ENCODE measurements at regions not wholly inside any gene's neighbourhood (a gene's known extent, or its start where the extent isn't known, plus 50 kb on each side); places are given as distances from the start of the nearest gene placed in this dataset.

DNA sequence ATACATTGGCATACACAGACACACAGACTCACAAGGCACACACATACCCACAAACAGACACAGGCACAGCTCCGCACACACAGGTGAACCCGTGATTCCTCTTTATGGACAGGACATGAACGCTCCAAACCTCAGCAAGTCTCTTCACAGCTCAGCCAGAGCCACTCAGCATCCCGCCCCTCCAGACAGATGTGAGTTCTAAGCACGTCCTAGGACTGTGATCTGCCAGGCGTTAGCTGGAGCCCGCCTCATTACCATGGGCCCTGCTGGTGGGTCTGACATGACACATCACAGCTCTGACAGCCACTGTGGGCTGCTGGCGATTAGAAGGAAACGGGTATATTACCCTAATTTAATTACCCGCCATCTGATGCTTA, 176.7 kb upstream of the PPP2R2D start:
- DNase-seq = no peak

DNA sequence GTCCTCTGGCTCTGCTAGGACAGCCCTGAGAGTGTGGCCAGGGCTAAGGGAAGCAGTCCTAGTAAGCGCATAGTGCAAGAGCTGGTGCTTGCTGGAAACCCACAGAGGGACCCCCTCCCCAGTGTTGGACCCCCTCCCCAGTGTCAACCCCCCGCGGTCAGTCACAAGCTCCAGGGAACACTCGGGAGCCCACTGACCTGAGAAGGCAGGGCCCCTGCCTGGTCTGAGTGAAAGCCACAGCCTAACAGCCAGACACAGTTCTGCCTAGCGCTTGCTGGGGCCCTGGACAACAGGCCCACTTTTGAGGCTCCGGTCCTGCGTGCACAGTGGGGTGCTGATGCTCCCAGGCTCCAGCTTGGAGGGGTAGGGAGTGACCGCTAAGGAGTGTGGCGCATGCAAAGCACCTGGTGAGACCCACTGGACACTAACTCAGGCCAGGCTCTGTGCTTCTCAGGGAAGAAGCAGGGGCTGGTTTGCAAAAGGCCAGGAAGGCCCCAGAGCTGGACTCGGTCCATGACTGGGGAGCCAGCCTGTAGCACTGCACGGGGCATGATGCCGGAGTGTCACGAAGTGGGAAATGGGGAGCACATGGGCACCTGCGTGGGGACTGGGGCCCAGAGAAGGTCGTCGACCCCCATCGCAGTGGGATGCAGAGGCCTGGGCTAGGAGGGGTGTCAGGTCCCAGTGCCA, 175.8 kb upstream of the PPP2R2D start:
- peak; percentile 15 for DNase-seq

DNA sequence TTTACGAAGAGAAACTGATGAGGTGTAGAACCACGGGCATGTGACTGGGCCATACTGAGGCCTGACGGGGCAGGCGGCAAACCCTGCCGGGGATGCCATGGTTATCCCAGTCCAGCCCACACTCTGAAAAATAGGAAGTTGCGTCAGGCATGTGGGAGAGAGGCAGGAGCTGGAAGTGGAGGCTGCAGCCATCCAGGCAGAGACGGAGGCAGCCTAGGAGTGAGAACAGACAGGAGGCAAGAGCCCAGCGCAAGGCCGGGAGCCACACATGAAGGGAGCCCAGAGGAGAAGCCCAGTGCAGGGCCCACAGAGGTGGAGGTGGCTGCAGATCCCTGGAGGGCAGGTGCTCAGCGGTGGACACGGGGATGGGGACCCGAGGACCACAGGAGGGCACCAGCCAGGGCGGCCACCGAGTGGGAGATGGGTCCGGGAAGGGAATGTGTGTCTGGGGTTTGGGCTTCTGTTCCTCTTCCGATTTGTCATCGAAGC, 175.2 kb upstream of the PPP2R2D start:
- peak; percentile 3 for DNase-seq

DNA sequence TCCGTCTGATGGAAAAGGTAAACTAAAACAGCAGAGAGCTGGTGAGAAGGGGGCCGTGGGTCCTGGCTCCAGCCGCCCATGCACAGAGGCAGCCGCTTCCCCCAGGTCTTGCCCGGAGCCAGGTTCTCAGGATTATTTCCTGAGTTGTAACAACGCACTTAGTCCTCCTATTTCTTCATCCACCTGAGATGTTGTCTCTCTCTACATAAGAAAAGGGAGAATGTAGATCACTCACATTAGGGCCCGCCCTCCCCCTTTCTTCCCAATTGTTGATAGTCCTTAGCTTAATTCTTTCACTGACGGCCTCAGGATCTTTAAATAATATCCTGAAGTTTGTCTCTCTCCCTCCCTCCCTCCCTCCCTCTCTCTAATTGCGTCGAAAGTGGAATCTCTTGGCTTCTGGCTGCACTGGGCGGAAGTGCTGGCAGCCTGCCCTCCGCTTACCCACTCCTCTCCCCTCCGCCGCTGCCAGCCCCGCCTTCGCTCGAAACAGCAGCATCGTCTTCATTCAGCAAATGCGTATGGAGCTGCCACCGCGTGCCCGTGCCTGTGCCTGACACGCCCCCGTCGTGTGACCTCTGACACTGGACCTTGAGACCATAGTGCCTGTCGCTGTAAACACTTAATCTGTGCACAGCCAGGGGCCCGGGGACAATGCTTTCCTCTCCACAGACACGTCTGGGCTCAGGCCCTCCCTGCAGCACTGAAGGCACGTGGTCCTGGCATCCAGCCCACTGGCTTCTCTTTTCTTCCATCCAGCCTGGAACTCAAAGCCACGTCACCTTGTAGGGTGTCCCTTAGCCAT, 174.5 kb upstream of the PPP2R2D start:
- peak; percentile 78 for DNase-seq

DNA sequence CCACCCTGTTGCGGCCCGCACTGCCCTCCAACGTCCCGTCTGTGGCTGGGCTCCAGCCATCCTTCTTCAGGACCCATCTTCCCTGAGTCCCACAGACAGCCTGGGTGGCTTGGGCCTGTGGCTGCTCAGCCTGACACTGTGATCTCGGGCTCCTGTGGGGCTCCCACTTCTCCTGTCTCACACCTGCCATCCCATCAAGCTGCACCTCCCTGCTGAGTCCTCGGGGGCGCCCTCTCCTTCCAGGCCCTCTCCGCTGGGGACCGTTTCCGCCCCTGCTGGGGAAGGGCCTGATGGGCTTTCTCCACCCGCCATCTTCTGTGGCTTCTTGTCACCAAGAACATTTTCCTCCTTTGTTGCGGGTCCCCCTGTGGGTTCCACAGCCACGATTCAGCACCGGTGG, 173.8 kb upstream of the PPP2R2D start:
- no peak for DNase-seq

DNA sequence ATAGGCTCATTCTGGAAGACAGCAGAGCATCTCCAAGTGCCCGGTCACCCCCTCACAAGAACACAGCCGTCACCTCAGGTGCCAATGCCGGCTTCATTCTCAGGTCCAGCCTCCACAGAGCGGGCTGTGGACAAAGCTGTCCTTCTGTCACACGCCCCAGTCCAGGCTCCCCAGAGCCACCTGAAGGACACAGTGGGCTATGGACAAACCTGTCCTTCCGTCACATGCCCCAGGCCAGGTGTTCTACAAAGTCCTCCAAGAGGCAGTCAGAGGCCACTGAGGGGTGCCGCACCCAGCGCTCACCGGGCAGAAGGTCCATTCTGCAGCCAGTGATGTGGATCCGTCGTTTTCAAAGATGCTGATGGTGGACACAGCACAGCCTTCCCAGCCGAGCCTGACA, 173.2 kb upstream of the PPP2R2D start:
- DNase-seq = peak; percentile 19

DNA sequence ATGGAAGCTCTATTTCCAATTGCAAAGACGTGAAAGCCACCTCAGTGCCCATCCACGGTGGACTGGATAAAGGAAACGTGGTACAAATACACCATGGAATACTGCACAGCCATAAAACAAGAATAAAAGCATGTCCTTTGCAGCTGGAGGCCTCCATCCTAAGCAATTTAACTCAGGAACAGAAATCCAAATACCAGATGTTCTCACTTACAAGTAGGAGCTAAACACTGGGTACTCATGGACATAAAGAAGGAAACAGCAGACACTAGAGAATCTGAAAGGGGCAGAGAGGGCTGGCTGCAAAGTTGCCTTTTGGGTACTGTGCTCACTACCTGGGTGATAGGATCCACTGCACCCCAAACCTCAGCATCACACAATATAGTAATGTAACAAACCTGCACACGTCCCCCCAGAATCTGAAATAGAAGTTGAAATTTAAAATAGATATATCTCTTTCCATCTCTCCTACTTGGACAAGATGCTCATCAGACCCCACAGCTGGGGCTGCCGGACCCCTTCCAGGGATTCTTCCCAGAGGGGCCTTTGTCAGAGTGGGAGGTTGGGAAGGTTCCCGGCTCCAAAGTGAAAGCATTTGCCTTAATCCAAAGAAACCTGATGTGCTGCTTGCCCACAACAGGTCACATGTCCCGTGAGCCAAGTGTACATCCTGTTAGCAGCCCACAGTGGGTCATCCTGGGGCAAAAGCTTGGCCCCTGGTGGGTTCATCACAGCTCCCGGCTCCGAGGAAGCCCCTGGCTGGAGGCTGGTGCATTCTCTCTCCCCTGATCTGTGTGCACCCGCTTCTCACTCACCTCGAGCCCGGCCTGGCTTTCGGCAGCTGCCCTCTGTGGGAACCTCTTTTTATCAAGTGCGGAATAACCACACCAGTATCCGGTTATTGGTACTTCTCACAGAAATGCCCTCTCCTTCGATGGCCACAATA, 172.3 kb upstream of the PPP2R2D start:
- peak; percentile 48 for DNase-seq

DNA sequence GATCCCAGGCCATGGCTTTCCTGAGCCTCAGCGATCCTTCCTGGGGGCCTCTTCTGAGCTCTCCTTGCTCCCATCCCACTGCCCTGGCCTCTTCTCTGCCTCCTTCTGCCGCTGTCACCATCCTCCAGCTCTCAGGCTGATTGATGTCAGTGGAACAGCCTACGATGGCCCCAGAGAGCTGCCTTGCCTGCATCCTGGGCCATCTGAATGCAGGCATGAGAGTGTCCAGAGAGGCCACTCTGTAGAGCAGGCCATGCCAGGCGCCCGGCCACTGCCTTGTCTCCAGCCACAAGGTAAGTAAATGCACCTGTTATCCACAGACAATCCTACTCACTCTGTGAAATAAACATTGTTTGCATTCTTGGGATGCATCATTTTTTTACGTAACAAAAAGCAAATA, 171.4 kb upstream of the PPP2R2D start:
- DNase-seq = peak; percentile 30

DNA sequence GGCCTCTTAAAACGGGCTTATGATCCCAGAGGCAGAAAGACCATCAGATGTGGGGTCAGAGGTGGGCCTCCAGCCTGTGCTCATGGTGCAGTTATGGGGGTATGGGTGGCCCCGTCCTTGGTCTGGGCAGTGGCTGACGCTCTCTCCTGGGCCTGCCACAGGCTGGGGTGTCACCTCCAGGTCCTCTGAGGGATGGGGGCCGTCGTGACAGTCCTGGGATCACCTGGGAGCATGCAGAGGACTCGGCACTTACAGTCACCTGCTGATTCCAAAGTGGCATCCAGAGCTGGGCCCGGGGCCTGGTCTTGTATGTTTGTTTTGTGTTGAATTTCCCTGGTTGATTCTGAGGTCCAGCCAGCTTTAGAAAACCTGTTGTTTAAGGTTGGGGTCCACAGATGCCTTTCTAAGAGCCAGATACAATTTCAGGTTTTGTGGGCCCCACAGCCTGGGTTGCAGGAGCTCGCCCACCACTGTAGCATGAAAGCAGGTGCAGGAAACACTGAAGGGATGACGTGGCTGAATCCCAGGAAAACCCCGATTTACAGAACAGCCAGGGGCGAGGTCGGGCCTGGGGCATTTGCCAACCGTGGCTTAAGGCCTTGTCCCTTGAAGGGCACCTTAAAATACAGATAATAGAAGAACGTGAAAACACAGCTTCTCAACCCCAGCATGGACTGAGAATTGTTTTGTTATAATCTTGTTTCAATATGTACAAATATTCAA, 170.7 kb upstream of the PPP2R2D start:
- peak; percentile 33 for DNase-seq

DNA sequence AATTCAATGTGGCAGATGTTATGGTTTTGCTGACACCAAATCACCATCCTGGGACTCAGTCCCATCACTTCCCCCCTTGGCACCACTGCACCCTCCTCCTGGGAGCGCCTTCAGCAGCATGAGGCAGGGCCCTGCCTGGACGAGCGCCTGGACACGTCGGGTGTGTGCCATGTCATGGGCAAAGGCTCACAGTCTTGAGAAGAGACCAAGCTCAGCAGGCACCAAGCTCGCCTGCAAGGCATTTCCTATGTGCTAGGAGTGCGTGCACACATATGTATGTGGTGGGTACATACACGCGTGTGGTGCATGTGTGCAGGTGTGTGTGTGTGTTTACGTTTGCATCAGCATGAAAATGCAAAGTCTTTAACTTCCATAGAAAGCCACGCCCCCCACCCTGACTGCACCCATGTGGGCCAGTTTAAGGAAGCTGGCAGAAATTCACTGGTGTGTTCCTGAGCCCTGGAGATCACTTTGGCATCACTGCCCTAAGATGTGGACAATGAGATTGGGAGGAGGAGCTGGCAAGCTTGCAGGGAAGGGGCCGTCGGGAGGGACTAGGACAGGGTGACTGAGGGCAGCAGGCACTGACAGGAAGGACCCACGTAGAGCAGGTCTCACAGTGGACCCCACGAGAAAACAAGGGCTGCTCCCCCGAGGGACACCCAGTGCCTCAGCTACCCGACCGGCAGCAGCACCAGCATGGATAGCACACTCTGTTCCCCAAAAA, 169.9 kb upstream of the PPP2R2D start:
- DNase-seq = peak; percentile 15

DNA sequence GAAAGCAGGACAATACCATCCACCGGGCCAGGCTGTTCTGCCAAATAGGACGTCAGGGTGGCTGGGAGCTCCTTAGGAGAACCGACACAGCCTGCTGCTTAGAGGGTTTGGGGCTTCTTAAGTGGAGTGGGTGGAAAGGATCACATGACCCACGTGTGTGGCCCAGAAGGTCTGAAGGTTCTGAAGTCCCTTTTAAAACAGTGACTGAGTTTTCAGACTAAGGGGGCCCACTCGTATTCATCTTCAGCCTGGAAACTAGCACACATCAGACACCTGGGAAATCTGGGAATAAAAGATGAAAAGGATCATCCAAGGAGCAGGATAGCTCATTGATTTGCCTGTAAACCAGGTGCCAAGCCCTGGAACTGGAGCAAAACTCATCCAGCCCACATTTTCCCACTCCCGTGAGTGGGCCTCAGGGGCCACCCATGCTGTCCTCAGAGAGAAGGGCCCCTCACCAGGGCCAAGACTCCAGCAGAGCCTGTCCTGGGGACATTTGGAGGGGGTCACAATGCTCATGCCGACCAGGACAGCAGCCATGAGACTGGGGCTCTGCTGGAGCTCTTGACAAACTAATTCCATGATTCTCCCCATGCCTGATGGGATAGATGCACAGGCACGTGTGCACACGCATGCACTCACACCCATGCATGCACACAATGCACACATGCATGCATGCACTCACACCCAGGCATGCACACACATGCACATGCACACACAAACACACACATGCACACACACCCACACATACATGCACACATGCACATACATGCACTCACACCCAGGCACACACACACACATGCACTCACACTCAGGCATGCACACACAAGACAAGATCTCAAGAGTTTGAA, 168.8 kb upstream of the PPP2R2D start:
- DNase-seq = peak; percentile 18

DNA sequence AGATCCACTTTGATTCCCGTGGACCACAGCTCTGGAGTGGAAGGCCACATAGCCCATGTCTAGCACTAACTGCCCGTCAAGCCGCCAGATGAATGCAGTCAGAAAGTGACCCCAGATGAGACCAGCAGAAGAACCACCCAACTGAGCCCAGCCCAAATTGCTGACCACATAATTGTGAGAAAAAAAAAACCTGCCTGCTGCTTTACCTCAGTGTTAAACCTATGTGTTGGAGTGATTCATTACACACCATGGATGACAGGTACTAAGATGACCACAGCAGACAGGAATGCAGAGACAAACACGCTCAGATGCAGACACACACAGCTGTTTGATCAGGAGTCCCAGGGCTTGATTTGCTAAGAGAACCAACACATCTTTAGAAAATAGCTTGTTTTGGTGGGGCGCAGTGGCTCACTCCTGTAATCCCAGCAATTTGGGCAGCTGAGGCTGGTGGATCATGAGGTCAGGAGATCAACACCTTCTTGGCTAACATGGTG, 168.1 kb upstream of the PPP2R2D start:
- no peak for DNase-seq

DNA sequence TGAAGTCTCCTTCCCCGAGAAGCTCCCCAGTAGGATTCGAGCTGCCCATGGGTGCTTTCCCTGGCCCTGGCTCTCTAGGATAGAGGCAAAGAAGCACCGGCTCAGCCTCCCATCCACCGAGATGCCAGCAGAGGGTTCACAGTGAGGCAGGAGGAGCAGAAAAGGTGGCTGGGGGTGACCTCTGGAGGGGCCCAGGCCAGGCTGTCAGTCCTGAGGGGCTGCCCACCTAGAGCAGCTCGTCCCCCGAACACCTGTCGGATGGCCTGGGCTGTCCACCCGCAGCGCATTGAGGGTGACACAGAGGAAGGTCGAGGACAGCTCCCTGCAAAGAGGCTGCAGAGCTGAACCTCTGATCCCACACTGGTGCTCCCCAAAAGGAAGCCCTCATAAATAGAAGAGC, 167.2 kb upstream of the PPP2R2D start:
- DNase-seq = no peak

DNA sequence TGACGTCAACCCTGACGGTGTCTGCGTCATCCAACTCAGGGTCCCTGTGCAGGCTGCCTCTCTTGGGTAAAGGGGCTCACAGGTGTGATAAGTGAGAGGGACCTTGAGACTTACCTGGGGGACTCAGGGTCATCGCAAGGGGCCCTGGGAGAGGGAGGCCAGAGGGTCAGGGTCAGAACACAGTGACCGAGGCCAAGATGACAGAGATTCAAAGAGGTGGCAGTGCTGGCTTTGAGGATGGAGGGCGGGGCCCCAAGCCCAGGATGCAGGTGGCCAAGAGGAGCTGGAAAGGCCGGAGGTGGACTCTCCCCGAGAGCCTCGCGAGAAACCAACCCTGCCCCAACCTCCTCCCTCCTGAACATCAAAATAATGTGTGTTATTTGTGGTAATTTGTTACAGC, 165.2 kb upstream of the PPP2R2D start:
- no peak for DNase-seq

DNA sequence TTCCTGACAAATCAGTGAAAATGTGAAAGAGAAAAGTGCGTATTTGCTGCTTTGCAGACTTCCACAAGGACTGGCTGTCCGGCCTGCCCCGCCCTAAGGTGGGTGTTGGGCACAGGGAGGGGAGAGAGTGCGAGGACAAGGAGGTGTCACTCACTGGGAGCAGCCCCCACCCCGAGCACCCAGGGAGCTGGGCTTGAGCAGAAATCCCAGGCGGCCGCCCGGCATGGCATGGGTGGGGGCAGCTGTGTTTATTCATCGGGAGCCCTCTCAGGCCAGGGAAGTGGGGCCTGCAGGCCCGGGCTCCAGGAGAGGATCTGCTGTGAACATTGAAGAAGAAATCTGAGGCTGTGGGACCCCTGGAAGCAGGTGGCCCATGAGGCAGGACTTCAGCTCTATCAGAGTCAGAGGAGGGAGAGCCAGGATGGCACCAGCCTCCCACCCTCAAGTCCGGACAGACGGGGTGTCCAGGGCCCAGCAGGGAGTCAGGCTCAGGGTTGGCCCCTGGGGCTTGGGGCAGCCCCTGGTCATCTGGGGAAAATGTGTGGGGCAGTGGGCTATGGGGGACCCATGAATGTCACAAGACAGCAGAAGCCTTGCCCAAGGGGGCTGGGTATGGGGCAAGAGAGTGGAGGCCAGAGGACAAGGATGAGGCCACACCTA, 164.4 kb upstream of the PPP2R2D start:
- no peak for DNase-seq

DNA sequence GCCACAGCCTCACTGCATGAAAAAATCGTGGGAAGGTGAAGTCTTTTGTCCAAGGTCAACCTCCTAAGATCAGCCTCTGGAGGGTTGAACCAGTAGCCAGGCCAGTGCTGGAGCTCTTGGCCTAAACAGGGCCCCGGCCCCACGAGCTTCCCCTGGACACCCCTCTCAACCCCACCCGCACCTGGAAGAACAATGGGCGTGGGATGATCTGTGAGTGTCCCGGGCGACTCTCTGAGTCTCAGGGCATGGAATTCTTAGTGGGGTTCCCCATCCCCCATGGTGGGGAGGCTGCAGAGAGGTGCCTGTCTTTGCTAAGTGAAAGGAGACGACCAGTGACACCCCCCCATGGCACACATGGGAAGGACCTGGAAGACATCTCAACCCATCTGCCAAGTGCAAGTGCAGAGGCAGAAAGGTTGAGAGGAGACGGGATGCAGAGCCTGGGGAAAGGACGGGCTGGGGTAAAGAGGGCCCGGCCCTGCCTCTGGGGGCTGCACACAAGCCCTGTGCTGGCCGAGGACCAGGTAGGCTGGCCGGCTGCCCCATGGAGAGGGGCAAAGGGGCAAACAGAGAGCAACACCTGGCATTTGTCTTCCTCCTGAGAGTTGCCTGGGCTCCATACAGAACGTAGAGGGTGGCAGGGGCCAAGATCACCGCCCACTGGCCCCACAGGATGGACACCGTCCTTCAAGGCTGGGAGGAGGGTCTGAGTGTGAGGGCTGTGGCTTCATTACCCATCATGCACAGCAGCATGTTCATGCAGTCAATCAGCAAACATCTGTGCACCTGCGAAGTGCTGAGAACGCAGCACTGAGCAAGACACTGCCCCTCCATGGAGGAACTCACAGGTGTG, 163.0 kb upstream of the PPP2R2D start:
- no peak for DNase-seq

DNA sequence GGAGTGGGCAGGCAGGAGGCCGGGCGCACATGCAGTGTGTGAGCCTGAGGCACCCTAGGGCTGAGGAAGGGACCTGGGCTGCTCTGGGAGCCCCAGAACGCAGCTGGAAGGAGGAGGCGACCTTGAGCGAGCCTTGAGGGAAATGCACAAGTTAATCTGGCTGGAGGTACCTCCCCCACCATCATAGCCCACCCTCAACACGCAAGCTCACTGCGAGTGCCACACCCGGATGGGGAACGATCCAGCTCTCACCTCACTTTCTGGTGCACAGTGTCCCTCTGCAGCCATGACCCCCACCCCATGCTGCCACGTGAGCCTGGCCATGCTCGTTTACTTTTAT, 162.4 kb upstream of the PPP2R2D start:
- no peak for DNase-seq

DNA sequence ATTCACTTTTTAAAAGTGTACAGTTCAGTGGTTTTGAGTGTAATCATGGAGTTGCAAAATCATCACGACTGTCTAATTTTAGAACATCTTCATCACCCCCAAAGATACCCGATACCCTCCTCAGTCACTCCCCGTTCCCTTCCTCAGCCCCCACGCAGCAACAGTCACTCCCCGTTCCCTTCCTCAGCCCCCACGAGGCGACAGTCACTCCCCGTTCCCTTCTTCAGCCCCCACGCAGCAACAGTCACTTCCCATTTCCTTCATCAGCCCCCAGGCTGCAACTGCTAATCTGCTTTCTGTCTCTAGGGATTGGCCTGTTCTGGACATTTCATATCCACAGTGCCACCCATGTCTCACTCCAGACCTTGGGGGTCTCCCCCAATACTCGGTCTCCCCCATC, 161.6 kb upstream of the PPP2R2D start:
- DNase-seq = no peak

DNA sequence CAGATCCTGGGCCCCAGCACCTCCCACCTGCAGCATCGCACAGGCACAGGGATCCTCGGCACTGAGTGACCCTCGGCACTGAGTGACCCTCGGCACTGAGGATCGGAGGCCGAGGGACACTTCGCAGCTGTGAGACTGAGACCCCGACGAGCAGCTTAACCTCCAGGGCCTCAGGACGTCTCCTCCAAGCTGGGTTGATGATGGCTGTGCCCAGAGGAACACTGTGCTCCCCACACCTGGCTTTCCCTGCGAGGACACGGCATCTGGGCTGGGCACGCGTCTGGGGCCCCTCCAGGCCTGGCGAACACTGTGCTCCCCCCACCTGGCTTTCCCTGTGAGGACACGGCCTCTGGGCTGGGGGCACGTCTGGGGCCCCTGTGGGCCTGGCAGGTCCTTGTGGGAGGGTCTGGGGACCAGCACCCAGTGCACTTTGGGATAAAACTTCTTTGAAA, 158.3 kb upstream of the PPP2R2D start:
- no peak for DNase-seq
